GM19023 (cell line): ENCODE measurements at regions not wholly inside any gene's neighbourhood (a gene's known extent, or its start where the extent isn't known, plus 50 kb on each side); places are given as distances from the start of the nearest gene placed in this dataset.

ENCODE experiments used
- ATAC-seq: cut with Tn5 transposase; IDR thresholded peaks from one replicate; pipeline ENCODE4 v1.9.1; 2021; ENCODE audit warnings: mild to moderate bottlenecking, moderate library complexity; ENCODE audit not compliant: unreplicated experiment

DNA sequence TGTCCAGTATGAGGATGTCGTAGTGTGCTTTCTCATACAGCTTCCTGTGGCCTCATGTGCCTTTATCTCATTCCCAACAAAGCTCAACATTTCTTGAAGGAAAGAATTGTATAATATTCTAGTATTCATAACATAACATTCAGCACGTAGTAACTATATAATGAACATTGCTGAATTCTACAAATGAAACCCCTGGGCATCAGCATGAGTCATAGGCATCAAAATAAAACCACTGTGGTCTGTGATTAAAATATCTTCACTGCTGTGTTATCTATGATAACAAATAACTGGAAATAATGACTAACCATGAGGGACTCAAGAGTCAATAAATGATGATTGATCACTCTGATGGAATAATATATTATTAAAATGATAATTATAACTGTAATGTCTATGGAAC is 255.2 kb downstream of the EMP1 start:
- no peak for ATAC-seq

GRCh38 chr12:13450231-13451080 is 253.9 kb downstream of the EMP1 start:
- ATAC-seq: no peak

GRCh38 chr12:13444076-13444475 is 247.6 kb downstream of the EMP1 start:
- no peak for ATAC-seq

GRCh38 chr12:13443498-13443897 is 247.0 kb downstream of the EMP1 start:
- ATAC-seq: no peak

- ATAC-seq: no peak
Measured at GRCh38 chr12:13443028-13443427, 246.5 kb downstream of the EMP1 start.

GRCh38 chr12:13442457-13442856 is 245.9 kb downstream of the EMP1 start:
- ATAC-seq: no peak

GRCh38 chr12:13440844-13441243 is 244.3 kb downstream of the EMP1 start:
- ATAC-seq: no peak

- no peak for ATAC-seq
Measured at GRCh38 chr12:13437541-13437940, 241.0 kb downstream of the EMP1 start.

GRCh38 chr12:13436696-13437391 is 240.3 kb downstream of the EMP1 start:
- ATAC-seq: no peak

DNA sequence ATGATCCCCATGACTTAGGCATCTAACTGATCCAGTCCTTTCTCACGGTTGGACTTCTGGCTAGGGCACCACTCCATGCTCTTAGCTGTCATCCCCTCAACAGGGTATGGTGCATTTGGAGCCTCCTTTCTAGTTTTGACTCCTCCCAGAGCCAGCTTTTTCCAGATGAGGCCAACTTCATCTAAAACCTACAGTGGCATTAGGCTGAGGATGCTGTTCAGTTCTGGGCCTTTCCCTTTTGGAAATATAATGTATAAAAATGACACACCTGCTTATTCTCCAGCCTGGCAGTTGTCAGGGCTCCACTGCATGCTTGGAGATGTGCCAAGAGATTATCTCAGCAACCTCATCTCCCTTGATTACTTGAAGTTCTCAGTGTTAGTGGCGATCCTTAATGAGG is 239.7 kb downstream of the EMP1 start:
- no peak for ATAC-seq

DNA sequence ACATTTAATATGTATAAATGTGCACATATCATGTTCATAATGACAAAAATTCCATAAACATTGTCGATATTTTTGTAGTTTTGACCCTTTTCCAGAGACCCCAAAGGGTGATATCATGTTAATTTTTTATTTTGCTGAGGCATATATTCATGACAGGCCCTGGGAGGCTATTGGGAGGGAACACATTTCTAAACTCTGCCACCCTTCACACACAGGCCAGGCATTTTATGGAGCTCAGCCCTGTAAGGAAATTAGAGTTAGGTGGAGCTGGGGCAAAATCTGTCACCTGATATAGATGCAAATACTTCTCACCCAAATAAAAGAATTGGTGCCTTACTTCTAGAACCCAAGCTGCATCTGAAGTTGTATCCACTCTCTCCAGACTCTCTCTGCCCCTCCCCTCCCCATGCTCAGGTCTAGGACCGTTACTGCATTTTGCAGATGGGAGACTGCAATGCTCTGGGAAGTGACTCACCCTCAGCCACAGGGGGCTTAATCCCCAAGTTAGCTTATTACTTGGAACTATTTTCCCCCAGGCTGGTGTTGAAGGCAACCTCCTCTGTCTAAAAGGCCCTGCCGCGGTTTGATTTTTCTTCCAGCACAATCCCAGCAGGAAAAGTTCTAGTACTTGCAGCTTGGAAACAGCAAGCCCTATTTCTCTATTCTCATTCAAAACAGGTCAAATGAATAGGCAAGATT is 238.9 kb downstream of the EMP1 start:
- ATAC-seq: no peak

DNA sequence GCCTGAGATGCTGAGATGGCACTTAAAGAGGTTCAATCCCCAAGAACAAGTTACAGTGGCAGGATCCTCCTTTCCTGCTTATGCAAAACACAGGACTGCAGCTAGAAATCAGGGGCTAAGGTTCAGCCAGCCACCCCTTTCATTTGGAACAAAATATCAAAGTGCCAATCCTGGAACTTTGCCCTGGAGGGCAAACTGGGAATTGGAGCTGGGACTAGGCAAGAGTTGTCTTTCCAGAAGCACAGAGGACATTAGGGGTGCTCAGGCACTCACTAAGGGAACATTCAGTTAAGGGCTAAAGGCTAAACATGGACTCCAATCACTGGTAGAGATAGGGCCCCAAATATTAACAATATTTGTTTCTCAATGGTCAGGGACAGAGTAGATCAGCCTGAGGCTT is 237.2 kb downstream of the EMP1 start:
- ATAC-seq: no peak

- ATAC-seq: no peak
Measured at GRCh38 chr12:13431041-13431440, 234.5 kb downstream of the EMP1 start.

- ATAC-seq: no peak
Measured at GRCh38 chr12:13428538-13429265, 232.2 kb downstream of the EMP1 start.

GRCh38 chr12:13425766-13426165 is 229.2 kb downstream of the EMP1 start:
- ATAC-seq: no peak

DNA sequence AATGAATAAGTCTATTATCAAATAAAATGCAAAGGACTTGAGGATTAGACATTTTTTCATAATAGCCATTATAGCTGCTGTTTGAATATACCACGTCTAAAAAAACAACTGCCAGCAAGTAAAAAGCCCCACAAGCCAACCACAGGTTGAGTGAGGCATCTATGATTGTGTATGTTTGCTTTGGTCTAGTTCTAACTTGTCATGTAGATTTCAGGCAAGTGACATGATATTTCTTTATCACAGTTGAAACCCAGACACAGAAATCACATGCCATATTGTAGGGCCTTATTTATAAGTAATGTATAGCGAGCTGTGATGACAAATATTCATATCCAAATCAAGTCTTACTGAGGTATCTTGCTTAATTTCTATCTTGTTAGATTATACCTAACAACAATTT is 225.8 kb downstream of the EMP1 start:
- ATAC-seq: no peak

DNA sequence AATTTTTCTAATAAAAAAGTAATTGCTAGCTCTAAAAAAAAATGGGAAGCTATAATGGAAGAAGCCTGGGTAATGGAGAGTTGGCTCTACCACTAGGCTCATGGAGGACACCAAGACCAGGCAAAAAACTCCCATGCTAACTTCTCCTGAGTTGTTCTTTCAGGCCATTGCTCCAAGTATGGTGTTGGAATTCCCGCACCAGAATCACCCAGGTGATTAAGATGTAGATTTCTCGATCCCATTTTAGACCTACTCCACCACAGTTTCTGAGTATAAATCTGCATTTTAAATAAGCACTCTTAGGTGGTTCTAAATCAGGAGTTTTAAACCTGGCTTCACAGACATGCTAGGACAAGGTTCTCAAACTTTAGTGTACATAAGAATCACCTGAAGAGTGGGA is 221.0 kb downstream of the EMP1 start:
- no peak for ATAC-seq

DNA sequence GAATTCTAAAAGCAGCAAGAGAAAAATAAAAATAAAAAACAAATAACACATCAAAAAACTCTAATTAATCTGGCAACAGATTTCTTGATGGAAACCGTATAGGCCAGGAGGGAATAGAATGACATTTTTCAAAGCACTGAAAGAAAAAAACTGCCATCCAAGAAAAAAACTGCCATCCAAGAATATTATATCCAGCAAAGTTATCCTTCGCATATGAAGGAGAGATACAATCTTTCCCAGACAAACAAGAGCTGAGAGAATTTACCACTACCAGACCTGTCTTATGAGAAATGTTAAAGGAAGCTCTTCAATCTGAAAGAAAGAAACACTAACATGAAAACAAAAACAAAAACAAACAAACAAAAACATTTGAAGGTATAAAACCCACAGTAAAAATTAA is 214.8 kb downstream of the EMP1 start:
- ATAC-seq: no peak

GRCh38 chr12:13405961-13406703 is 209.6 kb downstream of the EMP1 start:
- ATAC-seq: no peak
